ENCODE measurements at regions not wholly inside any gene's neighbourhood (a gene's known extent, or its start where the extent isn't known, plus 50 kb on each side); places are given as distances from the start of the nearest gene placed in this dataset.
"Not testable (repeated sequence)": the region's sequence is repeated elsewhere in the genome, so short reads cannot be mapped to it uniquely, and the experiment has no call there.

DNA sequence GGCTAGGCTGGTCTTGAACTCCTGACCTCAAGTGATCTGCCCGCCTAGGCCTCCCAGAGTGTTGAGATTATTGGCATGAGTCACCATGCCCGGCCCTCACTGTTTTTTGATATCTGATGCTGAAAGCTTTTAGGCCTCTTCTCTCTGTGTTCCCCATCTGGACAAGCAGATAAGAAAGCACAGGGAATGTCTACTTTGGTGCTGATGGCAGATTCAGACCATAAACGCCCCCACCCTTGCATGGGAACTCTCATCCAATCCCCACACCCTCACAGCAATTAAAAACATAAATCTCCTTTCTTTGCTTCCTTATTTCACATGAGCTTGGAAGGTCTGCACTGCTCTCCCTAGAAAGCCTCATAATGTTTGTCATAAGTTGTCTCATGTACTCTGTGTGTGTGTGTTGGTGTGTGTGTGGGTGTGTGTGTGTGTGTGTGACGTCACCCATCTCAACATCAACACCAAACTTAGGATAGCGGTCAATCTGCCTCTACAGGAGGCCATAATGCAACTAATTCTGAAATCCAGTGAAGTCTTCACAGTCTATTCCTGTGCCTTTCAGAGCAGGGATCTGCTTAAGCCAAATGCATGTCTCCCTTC is 335.6 kb upstream of the USP9Y start:
- Histone ChIP-seq H3K79me2 (ENCODE audit: insufficient read depth, low read depth, low read length) (no peaks in the 10 kb centered on the region), H3K9me2 (ENCODE audit: insufficient read depth, low read length) (no peaks in the 10 kb centered on the region), H3K4me2 (ENCODE audit: low read length) (no peak overlapping the region), H4K20me1 (ENCODE audit: insufficient read depth, low read length) (no peaks in the 10 kb centered on the region), H3K4me3 (ENCODE audit: low read depth, low read length, poor library complexity, severe bottlenecking) (no peak overlapping the region), H3K36me3 (ENCODE audit: insufficient read depth, low read length) (no peaks in the 10 kb centered on the region), H3K4me1 (ENCODE audit: insufficient read depth, low read length, poor library complexity, severe bottlenecking) (no peaks in the 10 kb centered on the region), H3K27ac (ENCODE audit: low read depth, low read length, poor library complexity, severe bottlenecking) (no peak overlapping the region), H3K9me3 (ENCODE audit: low read length) (no peaks in the 10 kb centered on the region), H2AFZ (ENCODE audit: low read length) (no peak overlapping the region)
- intact Hi-C loops (cut with micrococcal nuclease; ENCODE audit: unreplicated experiment) = no loop called here
- CTCF ChIA-PET (ENCODE audit: unreplicated experiment) = no interaction called here
- POLR2A ChIA-PET = no interaction called here
- TF ChIP-seq EZH2phosphoT487 (IDR thresholded peaks at IDR 0.05; ENCODE audit: borderline replicate concordance, low read depth, low read length) = no peak
- TF ChIP-seq, protein P1, sequence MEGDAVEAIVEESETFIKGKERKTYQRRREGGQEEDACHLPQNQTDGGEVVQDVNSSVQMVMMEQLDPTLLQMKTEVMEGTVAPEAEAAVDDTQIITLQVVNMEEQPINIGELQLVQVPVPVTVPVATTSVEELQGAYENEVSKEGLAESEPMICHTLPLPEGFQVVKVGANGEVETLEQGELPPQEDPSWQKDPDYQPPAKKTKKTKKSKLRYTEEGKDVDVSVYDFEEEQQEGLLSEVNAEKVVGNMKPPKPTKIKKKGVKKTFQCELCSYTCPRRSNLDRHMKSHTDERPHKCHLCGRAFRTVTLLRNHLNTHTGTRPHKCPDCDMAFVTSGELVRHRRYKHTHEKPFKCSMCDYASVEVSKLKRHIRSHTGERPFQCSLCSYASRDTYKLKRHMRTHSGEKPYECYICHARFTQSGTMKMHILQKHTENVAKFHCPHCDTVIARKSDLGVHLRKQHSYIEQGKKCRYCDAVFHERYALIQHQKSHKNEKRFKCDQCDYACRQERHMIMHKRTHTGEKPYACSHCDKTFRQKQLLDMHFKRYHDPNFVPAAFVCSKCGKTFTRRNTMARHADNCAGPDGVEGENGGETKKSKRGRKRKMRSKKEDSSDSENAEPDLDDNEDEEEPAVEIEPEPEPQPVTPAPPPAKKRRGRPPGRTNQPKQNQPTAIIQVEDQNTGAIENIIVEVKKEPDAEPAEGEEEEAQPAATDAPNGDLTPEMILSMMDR (conservative IDR thresholded peaks at IDR 0.05; ENCODE audit: low read length) = no peak
- BruUV-seq (replicated peaks) = no TSS peak
- no peak for DNase-seq (ENCODE audit: low spot score)

DNA sequence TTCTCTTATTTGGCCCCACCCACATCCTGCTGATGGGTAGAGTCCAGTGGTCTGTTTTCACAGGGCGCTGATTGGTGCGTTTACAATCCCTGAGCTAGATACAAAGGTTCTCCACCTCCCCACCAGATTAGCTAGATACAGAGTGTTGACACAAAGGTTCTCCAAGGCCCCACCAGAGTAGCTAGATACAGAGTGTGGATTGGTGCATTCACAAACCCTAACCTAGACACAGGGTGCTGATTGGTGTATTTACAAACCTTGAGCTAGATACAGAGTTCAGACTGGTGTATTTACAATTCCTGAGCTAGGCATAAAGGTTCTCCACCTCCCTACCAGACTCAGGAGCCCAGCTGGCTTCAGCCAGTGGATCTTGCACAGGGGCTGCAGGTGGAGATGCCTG is 326.4 kb upstream of the USP9Y start:
- POLR2A ChIA-PET; intact Hi-C loops (cut with micrococcal nuclease; ENCODE audit: unreplicated experiment); H4K20me1 ChIP-seq (ENCODE audit: insufficient read depth, low read length); H3K4me3 ChIP-seq (ENCODE audit: low read depth, low read length, poor library complexity, severe bottlenecking); H2AFZ ChIP-seq (ENCODE audit: low read length); H3K27ac ChIP-seq (ENCODE audit: low read depth, low read length, poor library complexity, severe bottlenecking); H3K36me3 ChIP-seq (ENCODE audit: insufficient read depth, low read length); H3K9me3 ChIP-seq (ENCODE audit: low read length); H3K79me2 ChIP-seq (ENCODE audit: insufficient read depth, low read depth, low read length); BruUV-seq (replicated peaks); DNase-seq (ENCODE audit: low spot score); H3K4me2 ChIP-seq (ENCODE audit: low read length); H3K9me2 ChIP-seq (ENCODE audit: insufficient read depth, low read length); H3K4me1 ChIP-seq (ENCODE audit: insufficient read depth, low read length, poor library complexity, severe bottlenecking): not testable (repeated sequence)
- CTCF ChIA-PET (ENCODE audit: unreplicated experiment) = interaction anchor here (0.6 kb wide), 1 partner anchor 62 kb away, joined by 3 read pairs; no protein-coding TSS in a partner anchor

DNA sequence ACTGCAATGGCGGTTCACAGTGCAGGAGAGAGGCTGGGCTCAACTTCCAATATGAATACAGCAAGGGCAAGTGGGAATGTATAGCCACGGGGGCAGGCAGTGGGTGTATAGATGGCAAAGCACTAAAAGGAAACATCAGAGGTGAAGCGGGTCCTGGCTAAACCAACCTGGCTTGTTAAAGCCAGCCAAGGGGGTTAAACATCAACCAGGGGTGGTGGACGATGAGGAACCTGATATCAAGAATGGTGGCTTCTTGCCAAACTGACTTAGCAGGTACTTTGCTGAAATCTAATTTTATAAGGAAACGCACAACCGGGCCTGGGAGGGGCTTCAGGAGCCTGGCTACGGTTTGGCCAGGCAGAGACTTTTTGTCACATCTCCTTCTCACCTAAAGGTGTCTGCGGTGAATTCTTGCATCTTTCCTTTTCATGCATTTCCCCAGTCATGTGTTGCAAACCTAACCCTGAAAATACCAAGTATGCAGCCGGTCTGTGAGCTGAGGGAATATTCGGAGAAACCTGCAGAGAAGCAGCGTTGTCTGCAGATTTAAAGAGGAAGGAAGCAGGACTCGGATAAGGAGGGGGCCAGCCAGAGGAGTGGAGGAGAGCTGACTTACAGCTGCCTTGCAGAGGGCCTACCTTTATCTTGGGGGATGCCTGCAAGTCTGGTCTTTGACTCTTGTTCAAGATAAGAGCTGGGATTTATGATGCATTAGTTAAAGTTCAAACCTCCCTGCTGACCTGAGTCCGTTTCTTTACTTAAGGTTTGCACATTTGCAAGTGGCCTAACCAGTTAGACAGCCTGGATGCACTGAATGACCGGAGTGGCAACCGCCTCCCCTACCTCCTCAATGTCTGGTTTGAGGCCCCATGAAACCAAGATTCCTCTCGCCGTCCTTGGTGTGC is 309.1 kb upstream of the USP9Y start:
- H3K27ac ChIP-seq (ENCODE audit: low read depth, low read length, poor library complexity, severe bottlenecking); H2AFZ ChIP-seq (ENCODE audit: low read length); H3K9me2 ChIP-seq (ENCODE audit: insufficient read depth, low read length); H3K79me2 ChIP-seq (ENCODE audit: insufficient read depth, low read depth, low read length); H3K4me1 ChIP-seq (ENCODE audit: insufficient read depth, low read length, poor library complexity, severe bottlenecking); intact Hi-C loops (cut with micrococcal nuclease; ENCODE audit: unreplicated experiment); H3K9me3 ChIP-seq (ENCODE audit: low read length); CTCF ChIA-PET (ENCODE audit: unreplicated experiment); POLR2A ChIA-PET; H3K4me3 ChIP-seq (ENCODE audit: low read depth, low read length, poor library complexity, severe bottlenecking); H3K4me2 ChIP-seq (ENCODE audit: low read length); BruUV-seq (replicated peaks); DNase-seq (ENCODE audit: low spot score); H3K36me3 ChIP-seq (ENCODE audit: insufficient read depth, low read length); H4K20me1 ChIP-seq (ENCODE audit: insufficient read depth, low read length): not testable (repeated sequence)
